Smooth muscle cell (in vitro differentiated cells): ENCODE measurements at regions not wholly inside any gene's neighbourhood (a gene's known extent, or its start where the extent isn't known, plus 50 kb on each side); places are given as distances from the start of the nearest gene placed in this dataset.

ENCODE experiments used
- DNase-seq: peaks from one replicate; lab custom pipeline; 2025; ENCODE audit not compliant: unreplicated experiment; lab: John Stamatoyannopoulos, UW
- H2AFZ ChIP-seq: fragments of 200-600 bp; sonication (generic); 2 replicates; pipeline ENCODE4 v1.6.0; 2016; ENCODE audit warnings: antibody characterized with exemption, low read depth, mild to moderate bottlenecking
- H3F3A ChIP-seq: fragments of 200-600 bp; sonication (generic); 2 replicates; pipeline ENCODE4 v1.6.0; 2017; ENCODE audit warnings: antibody characterized with exemption, low read depth
- H3K27ac ChIP-seq: fragments of 200-600 bp; sonication (generic); 2 replicates; pipeline ENCODE4 v1.5.1; 2016; ENCODE audit warnings: low read depth, mild to moderate bottlenecking
- H3K27me3 ChIP-seq: fragments of 200-600 bp; sonication (generic); 2 replicates; pipeline ENCODE4 v1.6.1; 2016; ENCODE audit warnings: low read depth, mild to moderate bottlenecking
- H3K36me3 ChIP-seq: fragments of 200-600 bp; sonication (generic); 2 replicates; pipeline ENCODE4 v1.5.1; 2016; ENCODE audit warnings: low read depth
- H3K4me1 ChIP-seq: fragments of 200-600 bp; sonication (generic); 2 replicates; pipeline ENCODE4 v1.5.1; 2016; ENCODE audit warnings: low read depth
- H3K4me2 ChIP-seq: fragments of 200-600 bp; sonication (generic); 2 replicates; pipeline ENCODE4 v1.6.0; 2016; ENCODE audit warnings: mild to moderate bottlenecking
- H3K4me3 ChIP-seq: fragments of 200-600 bp; sonication (generic); 2 replicates; pipeline ENCODE4 v1.5.1; 2016; ENCODE audit warnings: mild to moderate bottlenecking
- H3K79me2 ChIP-seq: fragments of 200-600 bp; sonication (generic); 2 replicates; pipeline ENCODE4 v1.6.0; 2016; ENCODE audit warnings: low read depth, mild to moderate bottlenecking
- H3K9ac ChIP-seq: fragments of 200-600 bp; sonication (generic); 2 replicates; pipeline ENCODE4 v1.6.0; 2016; ENCODE audit warnings: low read depth
- H3K9me3 ChIP-seq: fragments of 200-600 bp; sonication (generic); replicated peaks from 2 replicates; pipeline ENCODE4 v1.5.1; 2016; ENCODE audit warnings: low read depth
- H4K20me1 ChIP-seq: fragments of 200-600 bp; sonication (generic); 2 replicates; pipeline ENCODE4 v1.6.0; 2016; ENCODE audit warnings: low read depth
- CTCF ChIP-seq: fragments of 200-600 bp; sonication (generic); IDR thresholded peaks from 2 replicates; pipeline ENCODE4 v1.5.1; 2017; ENCODE audit warnings: borderline replicate concordance, mild to moderate bottlenecking, antibody characterized with exemption; ENCODE audit not compliant: insufficient read depth, poor library complexity, severe bottlenecking
- WGBS: methylation state at CpG from one replicate; pipeline ENCODE4 v1.1.7; 2016; ENCODE audit warnings: low lambda C conversion rate; 5-methylcytosine and 5-hydroxymethylcytosine counted together

GRCh38 chr6:155684416-155685196, 229.0 kb upstream of the NOX3 start:
- 70% methylated on average over 5 of the region's 5 CpGs for WGBS
- no peaks in the 10 kb centered on the region for H3K4me1 ChIP-seq

GRCh38 chr6:155678361-155678760, 222.7 kb upstream of the NOX3 start:
- H3F3A ChIP-seq = no peaks in the 10 kb centered on the region
- no peaks in the 10 kb centered on the region for H3K27me3 ChIP-seq
- H3K79me2 ChIP-seq = no peaks in the 10 kb centered on the region
- no peak overlapping the region for H3K4me3 ChIP-seq
- H3K36me3 ChIP-seq = no peaks in the 10 kb centered on the region
- H3K9me3 ChIP-seq = no peaks in the 10 kb centered on the region
- WGBS = 64% methylated on average over 3 of the region's 3 CpGs
- H2AFZ ChIP-seq = no peak overlapping the region
- no peaks in the 10 kb centered on the region for H3K4me1 ChIP-seq
- TF ChIP-seq CTCF = no peak
- no peak overlapping the region for H3K9ac ChIP-seq
- no peak overlapping the region for H3K27ac ChIP-seq
- no peak for DNase-seq
- no peak overlapping the region for H3K4me2 ChIP-seq
- no peaks in the 10 kb centered on the region for H4K20me1 ChIP-seq

More at GRCh38 chr6:155684416-155685196, 229.0 kb upstream of the NOX3 start:
- no peaks in the 10 kb centered on the region for H4K20me1 ChIP-seq
- H3K36me3 ChIP-seq = no peaks in the 10 kb centered on the region
- no peaks in the 10 kb centered on the region for H3K27me3 ChIP-seq
- no peaks in the 10 kb centered on the region for H3F3A ChIP-seq
- no peak overlapping the region for H3K4me2 ChIP-seq
- H3K79me2 ChIP-seq = no peaks in the 10 kb centered on the region
- H3K27ac ChIP-seq = no peak overlapping the region
- no peak for TF ChIP-seq CTCF
- no peak for DNase-seq
- H3K4me3 ChIP-seq = no peak overlapping the region
- H3K9ac ChIP-seq = no peak overlapping the region
- H2AFZ ChIP-seq = no peak overlapping the region
- no peaks in the 10 kb centered on the region for H3K9me3 ChIP-seq

GRCh38 chr6:155676346-155676745, 220.7 kb upstream of the NOX3 start:
- TF ChIP-seq CTCF = no peak
- H3F3A ChIP-seq = no peaks in the 10 kb centered on the region
- no peak for DNase-seq
- no peaks in the 10 kb centered on the region for H3K4me1 ChIP-seq
- no peaks in the 10 kb centered on the region for H3K36me3 ChIP-seq
- no peak overlapping the region for H2AFZ ChIP-seq
- H3K9me3 ChIP-seq = no peaks in the 10 kb centered on the region
- H3K9ac ChIP-seq = no peak overlapping the region
- no peak overlapping the region for H3K4me3 ChIP-seq
- H3K79me2 ChIP-seq = no peaks in the 10 kb centered on the region
- H3K27me3 ChIP-seq = no peaks in the 10 kb centered on the region
- H4K20me1 ChIP-seq = no peaks in the 10 kb centered on the region
- WGBS = 77% methylated on average over 2 of the region's 2 CpGs
- no peak overlapping the region for H3K4me2 ChIP-seq
- no peak overlapping the region for H3K27ac ChIP-seq

- Histone ChIP-seq H2AFZ (no peak overlapping the region), H3K9me3 (no peaks in the 10 kb centered on the region), H3K36me3 (no peaks in the 10 kb centered on the region), H3K9ac (no peak overlapping the region), H3K79me2 (no peaks in the 10 kb centered on the region), H3K4me3 (no peak overlapping the region), H4K20me1 (no peaks in the 10 kb centered on the region), H3K4me2 (no peak overlapping the region), H3K4me1 (no peaks in the 10 kb centered on the region), H3K27ac (no peak overlapping the region), H3F3A (no peaks in the 10 kb centered on the region), H3K27me3 (no peaks in the 10 kb centered on the region)
- DNase-seq = no peak
- 83% methylated on average over 2 of the region's 2 CpGs for WGBS
- no peak for TF ChIP-seq CTCF
Observed at GRCh38 chr6:155670655-155671054, 215.0 kb upstream of the NOX3 start.
